HEK293 (cell line): ENCODE measurements at regions not wholly inside any gene's neighbourhood (a gene's known extent, or its start where the extent isn't known, plus 50 kb on each side); places are given as distances from the start of the nearest gene placed in this dataset.

Experiments
- CTCF ChIA-PET: fragments of 350-600 bp; formaldehyde crosslinking; extraction: SDS; loops from one replicate; lab custom pipeline; 2021; ENCODE audit warnings: antibody characterized with exemption; lab: Yijun Ruan, JAX
- POLR2A ChIA-PET: fragments of 300-600 bp; formaldehyde crosslinking; extraction: SDS; loops from one replicate; lab custom pipeline; 2020; ENCODE audit warnings: antibody characterized with exemption, inconsistent platforms; lab: Yijun Ruan, JAX
- H3K27ac ChIP-seq: fragments of 200-500 bp; sonication (Bioruptor generic); 2 replicates; pipeline ENCODE4 v1.5.1; 2014; ENCODE audit warnings: low read depth, low read length, control low read depth, inconsistent platforms; ENCODE audit errors: extremely low read depth
- H3K36me3 ChIP-seq, 2 experiments: fragments of 200-500 bp in 1 of 2; sonication (Bioruptor generic) in 1 of 2; 1 replicate in 1 of 2; 2 replicates in 1 of 2; pipeline ENCODE4 v1.5.1; 2014 to 2017; ENCODE audit warnings: inconsistent platforms in 2 of 2, low read length in 2 of 2; ENCODE audit not compliant: control insufficient read depth in 2 of 2, insufficient read depth in 1 of 2
- H3K4me1 ChIP-seq: fragments of 200-500 bp; sonication (Bioruptor generic); 2 replicates; pipeline ENCODE4 v1.5.1; 2014; ENCODE audit warnings: mild to moderate bottlenecking, low read length, inconsistent platforms; ENCODE audit not compliant: control insufficient read depth, insufficient read depth
- H3K4me3 ChIP-seq: 2 replicates; pipeline ENCODE4 v1.5.1; 2011; ENCODE audit warnings: low read depth, mild to moderate bottlenecking, control low read depth, low read length, moderate library complexity
- H3K9me3 ChIP-seq: fragments of 200-500 bp; sonication (Bioruptor generic); 2 replicates; pipeline ENCODE4 v1.5.1; 2014; ENCODE audit warnings: low read depth, low read length, inconsistent platforms; ENCODE audit not compliant: control insufficient read depth, insufficient read depth
- BCL11A ChIP-seq: fragments of 450-650 bp; formaldehyde crosslinking; IDR thresholded peaks from 2 replicates; pipeline ENCODE4 v1.5.1; 2016; ENCODE audit warnings: low read depth, missing biosample characterization, missing genetic modification characterization
- KLF8 ChIP-seq: fragments of 450-650 bp; formaldehyde crosslinking; IDR thresholded peaks from 2 replicates; pipeline ENCODE4 v1.5.1; 2016; ENCODE audit warnings: missing biosample characterization, missing genetic modification characterization
- ZBTB7A ChIP-seq: fragments of 450-650 bp; formaldehyde crosslinking; IDR thresholded peaks from 2 replicates; pipeline ENCODE4 v1.5.1; 2016; ENCODE audit warnings: low read depth, missing biosample characterization, missing genetic modification characterization
- ZFP3 ChIP-seq: fragments of 450-650 bp; formaldehyde crosslinking; IDR thresholded peaks from 2 replicates; pipeline ENCODE4 v1.5.1; 2016; ENCODE audit warnings: low read depth, missing biosample characterization, missing genetic modification characterization
- ZIC2 ChIP-seq: fragments of 450-650 bp; formaldehyde crosslinking; IDR thresholded peaks from 2 replicates; pipeline ENCODE4 v1.5.1; 2016; ENCODE audit warnings: missing biosample characterization, missing genetic modification characterization
- ZNF10 ChIP-seq: fragments of 450-650 bp; formaldehyde crosslinking; IDR thresholded peaks from 2 replicates; pipeline ENCODE4 v1.5.1; 2017; ENCODE audit warnings: missing biosample characterization, missing genetic modification characterization
- ZNF138 ChIP-seq: fragments of 450-650 bp; formaldehyde crosslinking; IDR thresholded peaks from 2 replicates; pipeline ENCODE4 v1.5.1; 2016; ENCODE audit warnings: missing biosample characterization, missing genetic modification characterization, borderline replicate concordance
- ZNF155 ChIP-seq: fragments of 450-650 bp; formaldehyde crosslinking; IDR thresholded peaks from 2 replicates; pipeline ENCODE4 v1.5.1; 2016; ENCODE audit warnings: missing biosample characterization, missing genetic modification characterization
- ZNF16 ChIP-seq: fragments of 450-650 bp; formaldehyde crosslinking; IDR thresholded peaks from 2 replicates; pipeline ENCODE4 v1.5.1; 2016; ENCODE audit warnings: low read depth, missing biosample characterization, missing genetic modification characterization
- ZNF184 ChIP-seq: fragments of 450-650 bp; IDR thresholded peaks from 2 replicates; pipeline ENCODE4 v1.5.1; 2018; ENCODE audit warnings: missing biosample characterization, mild to moderate bottlenecking, missing genetic modification characterization
- ZNF324 ChIP-seq: fragments of 450-650 bp; formaldehyde crosslinking; IDR thresholded peaks from 2 replicates; pipeline ENCODE4 v1.5.1; 2016; ENCODE audit warnings: missing biosample characterization, missing genetic modification characterization
- ZNF350 ChIP-seq: fragments of 450-650 bp; formaldehyde crosslinking; IDR thresholded peaks from 2 replicates; pipeline ENCODE4 v1.5.0; 2017; ENCODE audit warnings: missing biosample characterization, mild to moderate bottlenecking, missing genetic modification characterization
- ZNF354C ChIP-seq: fragments of 450-650 bp; formaldehyde crosslinking; IDR thresholded peaks from 2 replicates; pipeline ENCODE4 v1.5.1; 2016; ENCODE audit warnings: missing biosample characterization, missing genetic modification characterization, low read depth, borderline replicate concordance
- ZNF366 ChIP-seq: fragments of 450-650 bp; formaldehyde crosslinking; conservative IDR thresholded peaks from 2 replicates; pipeline ENCODE4 v1.5.1; 2016; ENCODE audit warnings: missing biosample characterization, missing genetic modification characterization
- ZNF416 ChIP-seq: fragments of 450-650 bp; formaldehyde crosslinking; IDR thresholded peaks from 2 replicates; pipeline ENCODE4 v1.5.1; 2016; ENCODE audit warnings: missing biosample characterization, missing genetic modification characterization
- ZNF555 ChIP-seq: fragments of 450-650 bp; formaldehyde crosslinking; conservative IDR thresholded peaks from 2 replicates; pipeline ENCODE4 v1.5.1; 2017; ENCODE audit warnings: missing biosample characterization, mild to moderate bottlenecking, missing genetic modification characterization, inconsistent platforms
- ZNF585B ChIP-seq: fragments of 450-650 bp; formaldehyde crosslinking; IDR thresholded peaks from 2 replicates; pipeline ENCODE4 v1.5.1; 2016; ENCODE audit warnings: missing biosample characterization, missing genetic modification characterization
- ZNF792 ChIP-seq: fragments of 450-650 bp; formaldehyde crosslinking; IDR thresholded peaks from 2 replicates; pipeline ENCODE4 v1.5.1; 2016; ENCODE audit warnings: missing biosample characterization, missing genetic modification characterization
- ZNF837 ChIP-seq: fragments of 450-650 bp; formaldehyde crosslinking; IDR thresholded peaks from 2 replicates; pipeline ENCODE4 v1.5.1; 2016; ENCODE audit warnings: missing biosample characterization, missing genetic modification characterization
- TF ChIP-seq, protein P1 (sequence below): fragments of 450-650 bp; formaldehyde crosslinking; IDR thresholded peaks from 2 replicates; pipeline ENCODE4 v1.5.1; 2016; ENCODE audit warnings: missing biosample characterization, missing genetic modification characterization
- TF ChIP-seq, protein P2 (sequence below): fragments of 450-650 bp; IDR thresholded peaks from 2 replicates; pipeline ENCODE4 v1.5.1; 2018; ENCODE audit warnings: missing biosample characterization, missing genetic modification characterization
- TF ChIP-seq, protein P3 (sequence below): IDR thresholded peaks from 2 replicates; pipeline ENCODE4 v1.6.1; 2011; ENCODE audit warnings: mild to moderate bottlenecking, low read depth, low read length, borderline replicate concordance
- TF ChIP-seq, protein P4 (sequence below): fragments of 450-650 bp; formaldehyde crosslinking; IDR thresholded peaks from 2 replicates; pipeline ENCODE4 v1.5.1; 2016; ENCODE audit warnings: missing biosample characterization, missing genetic modification characterization
- TF ChIP-seq, protein P5 (sequence below): fragments of 450-650 bp; formaldehyde crosslinking; IDR thresholded peaks from 2 replicates; pipeline ENCODE4 v1.5.1; 2016; ENCODE audit warnings: missing biosample characterization, missing genetic modification characterization

DNA sequence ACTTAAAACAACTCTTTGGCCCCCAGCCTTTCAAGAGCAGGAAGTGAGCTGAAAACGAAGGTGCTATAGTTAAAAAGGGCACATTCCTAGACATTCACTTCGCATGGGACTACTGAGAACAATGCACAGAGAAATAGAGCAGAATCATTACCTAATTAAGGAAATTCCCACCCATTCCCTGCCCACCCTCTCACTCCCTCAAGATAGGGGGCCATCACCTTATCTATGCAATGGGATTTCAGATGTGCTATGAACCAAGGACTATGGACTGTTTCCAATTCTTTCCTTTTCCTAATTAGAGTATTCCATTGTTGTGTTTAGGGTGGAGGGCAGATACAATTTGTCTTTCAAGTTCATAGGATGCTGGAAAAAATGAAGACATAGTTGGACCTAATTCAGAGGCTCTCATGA, 476.8 kb downstream of the CETN3 start (continued):
- TF ChIP-seq, protein P1, sequence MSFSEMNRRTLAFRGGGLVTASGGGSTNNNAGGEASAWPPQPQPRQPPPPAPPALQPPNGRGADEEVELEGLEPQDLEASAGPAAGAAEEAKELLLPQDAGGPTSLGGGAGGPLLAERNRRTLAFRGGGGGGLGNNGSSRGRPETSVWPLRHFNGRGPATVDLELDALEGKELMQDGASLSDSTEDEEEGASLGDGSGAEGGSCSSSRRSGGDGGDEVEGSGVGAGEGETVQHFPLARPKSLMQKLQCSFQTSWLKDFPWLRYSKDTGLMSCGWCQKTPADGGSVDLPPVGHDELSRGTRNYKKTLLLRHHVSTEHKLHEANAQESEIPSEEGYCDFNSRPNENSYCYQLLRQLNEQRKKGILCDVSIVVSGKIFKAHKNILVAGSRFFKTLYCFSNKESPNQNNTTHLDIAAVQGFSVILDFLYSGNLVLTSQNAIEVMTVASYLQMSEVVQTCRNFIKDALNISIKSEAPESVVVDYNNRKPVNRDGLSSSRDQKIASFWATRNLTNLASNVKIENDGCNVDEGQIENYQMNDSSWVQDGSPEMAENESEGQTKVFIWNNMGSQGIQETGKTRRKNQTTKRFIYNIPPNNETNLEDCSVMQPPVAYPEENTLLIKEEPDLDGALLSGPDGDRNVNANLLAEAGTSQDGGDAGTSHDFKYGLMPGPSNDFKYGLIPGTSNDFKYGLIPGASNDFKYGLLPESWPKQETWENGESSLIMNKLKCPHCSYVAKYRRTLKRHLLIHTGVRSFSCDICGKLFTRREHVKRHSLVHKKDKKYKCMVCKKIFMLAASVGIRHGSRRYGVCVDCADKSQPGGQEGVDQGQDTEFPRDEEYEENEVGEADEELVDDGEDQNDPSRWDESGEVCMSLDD (tag by site-specific recombination) = no peak
- TF ChIP-seq ZNF585B (tag by site-specific recombination) = no peak
- TF ChIP-seq, protein P2, sequence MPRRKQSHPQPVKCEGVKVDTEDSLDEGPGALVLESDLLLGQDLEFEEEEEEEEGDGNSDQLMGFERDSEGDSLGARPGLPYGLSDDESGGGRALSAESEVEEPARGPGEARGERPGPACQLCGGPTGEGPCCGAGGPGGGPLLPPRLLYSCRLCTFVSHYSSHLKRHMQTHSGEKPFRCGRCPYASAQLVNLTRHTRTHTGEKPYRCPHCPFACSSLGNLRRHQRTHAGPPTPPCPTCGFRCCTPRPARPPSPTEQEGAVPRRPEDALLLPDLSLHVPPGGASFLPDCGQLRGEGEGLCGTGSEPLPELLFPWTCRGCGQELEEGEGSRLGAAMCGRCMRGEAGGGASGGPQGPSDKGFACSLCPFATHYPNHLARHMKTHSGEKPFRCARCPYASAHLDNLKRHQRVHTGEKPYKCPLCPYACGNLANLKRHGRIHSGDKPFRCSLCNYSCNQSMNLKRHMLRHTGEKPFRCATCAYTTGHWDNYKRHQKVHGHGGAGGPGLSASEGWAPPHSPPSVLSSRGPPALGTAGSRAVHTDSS (tag by site-specific recombination) = no peak
- no peak for TF ChIP-seq ZFP3 (tag by site-specific recombination)
- no peak for TF ChIP-seq ZNF155 (tag by site-specific recombination)
- no peak for TF ChIP-seq ZNF350
- TF ChIP-seq, all 188 proteins: peak for 0

DNA sequence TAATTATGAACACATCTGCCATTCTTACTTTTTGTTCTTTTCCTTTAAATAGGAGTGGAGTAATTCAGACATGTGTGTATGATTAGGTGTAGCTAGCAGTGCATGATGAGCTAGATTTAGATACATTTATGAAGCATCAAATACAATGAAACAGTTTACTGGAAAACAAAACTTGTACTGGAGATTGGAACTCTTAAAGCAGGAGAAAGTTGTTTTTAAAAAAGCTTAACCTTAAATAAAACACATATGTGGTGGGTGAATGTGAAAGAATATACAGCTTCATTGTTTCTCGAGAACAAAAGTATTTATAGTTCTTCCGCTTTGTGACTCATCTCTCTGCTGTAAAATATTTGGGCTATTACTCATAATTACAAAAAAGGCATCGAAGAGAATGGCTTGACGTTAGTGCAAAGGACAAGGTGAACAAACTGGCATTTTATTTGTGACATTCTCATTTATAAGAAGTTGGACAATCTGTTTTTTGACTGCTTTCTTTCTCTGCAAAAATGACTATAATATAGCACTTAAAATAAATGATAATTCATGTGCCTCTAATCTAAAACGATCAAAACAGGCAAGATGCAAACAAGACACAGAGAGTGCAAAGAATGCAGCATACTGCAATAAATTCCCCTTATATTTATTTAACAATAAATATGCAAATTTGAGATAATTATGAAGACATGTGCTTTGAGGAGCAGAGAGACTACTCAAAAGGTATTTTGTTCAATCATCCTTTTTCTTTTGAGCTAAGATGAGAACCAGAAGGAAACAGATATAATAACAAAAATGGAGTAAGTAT, 478.8 kb downstream of the CETN3 start:
- ChIA-PET POLR2A (no interaction called here), CTCF (no interaction called here)
- TF ChIP-seq, protein P3, sequence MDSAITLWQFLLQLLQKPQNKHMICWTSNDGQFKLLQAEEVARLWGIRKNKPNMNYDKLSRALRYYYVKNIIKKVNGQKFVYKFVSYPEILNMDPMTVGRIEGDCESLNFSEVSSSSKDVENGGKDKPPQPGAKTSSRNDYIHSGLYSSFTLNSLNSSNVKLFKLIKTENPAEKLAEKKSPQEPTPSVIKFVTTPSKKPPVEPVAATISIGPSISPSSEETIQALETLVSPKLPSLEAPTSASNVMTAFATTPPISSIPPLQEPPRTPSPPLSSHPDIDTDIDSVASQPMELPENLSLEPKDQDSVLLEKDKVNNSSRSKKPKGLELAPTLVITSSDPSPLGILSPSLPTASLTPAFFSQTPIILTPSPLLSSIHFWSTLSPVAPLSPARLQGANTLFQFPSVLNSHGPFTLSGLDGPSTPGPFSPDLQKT = no peak
- TF ChIP-seq ZNF354C (tag by site-specific recombination) (no peak), ZNF555 (no peak), ZNF366 (0 out of 2 replicates have a peak, but pooled peaks have one; percentile 42), ZBTB7A (tag by site-specific recombination) (no peak)
- Histone ChIP-seq H3K4me1 (no peaks in the 10 kb centered on the region; the same call in 1 of the 2 replicates), H3K27ac (no peak overlapping the region), H3K36me3 (no peaks in the 10 kb centered on the region), H3K9me3 (no peaks in the 10 kb centered on the region), H3K4me3 (no peak overlapping the region)

DNA sequence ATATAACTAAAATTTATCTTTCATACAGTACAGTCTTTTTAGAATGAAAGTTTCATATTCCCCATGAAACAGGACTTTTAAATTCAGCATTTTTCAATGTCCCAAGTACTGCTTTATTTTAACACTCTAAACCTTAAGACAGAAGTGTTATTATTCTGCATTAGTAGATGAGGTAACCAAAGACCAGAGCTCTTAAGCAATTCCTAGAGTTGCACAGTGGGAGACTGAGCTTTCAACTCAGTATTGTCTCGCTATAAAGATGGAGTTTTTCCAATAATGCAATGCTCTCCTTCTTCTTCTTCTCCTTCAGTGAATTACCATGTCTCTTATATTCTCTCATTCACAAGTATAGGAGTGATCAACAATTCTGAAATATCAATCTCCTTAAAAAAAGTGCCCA, 479.7 kb downstream of the CETN3 start:
- TF ChIP-seq, protein P4, sequence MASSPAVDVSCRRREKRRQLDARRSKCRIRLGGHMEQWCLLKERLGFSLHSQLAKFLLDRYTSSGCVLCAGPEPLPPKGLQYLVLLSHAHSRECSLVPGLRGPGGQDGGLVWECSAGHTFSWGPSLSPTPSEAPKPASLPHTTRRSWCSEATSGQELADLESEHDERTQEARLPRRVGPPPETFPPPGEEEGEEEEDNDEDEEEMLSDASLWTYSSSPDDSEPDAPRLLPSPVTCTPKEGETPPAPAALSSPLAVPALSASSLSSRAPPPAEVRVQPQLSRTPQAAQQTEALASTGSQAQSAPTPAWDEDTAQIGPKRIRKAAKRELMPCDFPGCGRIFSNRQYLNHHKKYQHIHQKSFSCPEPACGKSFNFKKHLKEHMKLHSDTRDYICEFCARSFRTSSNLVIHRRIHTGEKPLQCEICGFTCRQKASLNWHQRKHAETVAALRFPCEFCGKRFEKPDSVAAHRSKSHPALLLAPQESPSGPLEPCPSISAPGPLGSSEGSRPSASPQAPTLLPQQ (tag by site-specific recombination) = no peak
- TF ChIP-seq ZNF16 (tag by site-specific recombination) (no peak), ZNF138 (tag by site-specific recombination) (no peak), ZNF585B (tag by site-specific recombination) (no peak), BCL11A (tag by site-specific recombination) (no peak), ZNF416 (no peak), ZNF324 (tag by site-specific recombination) (no peak), ZIC2 (no peak), KLF8 (tag by site-specific recombination) (no peak), ZNF184 (tag by site-specific recombination) (no peak), ZNF837 (tag by site-specific recombination) (no peak), ZNF10 (no peak), ZNF792 (no peak)
- TF ChIP-seq, protein P5, sequence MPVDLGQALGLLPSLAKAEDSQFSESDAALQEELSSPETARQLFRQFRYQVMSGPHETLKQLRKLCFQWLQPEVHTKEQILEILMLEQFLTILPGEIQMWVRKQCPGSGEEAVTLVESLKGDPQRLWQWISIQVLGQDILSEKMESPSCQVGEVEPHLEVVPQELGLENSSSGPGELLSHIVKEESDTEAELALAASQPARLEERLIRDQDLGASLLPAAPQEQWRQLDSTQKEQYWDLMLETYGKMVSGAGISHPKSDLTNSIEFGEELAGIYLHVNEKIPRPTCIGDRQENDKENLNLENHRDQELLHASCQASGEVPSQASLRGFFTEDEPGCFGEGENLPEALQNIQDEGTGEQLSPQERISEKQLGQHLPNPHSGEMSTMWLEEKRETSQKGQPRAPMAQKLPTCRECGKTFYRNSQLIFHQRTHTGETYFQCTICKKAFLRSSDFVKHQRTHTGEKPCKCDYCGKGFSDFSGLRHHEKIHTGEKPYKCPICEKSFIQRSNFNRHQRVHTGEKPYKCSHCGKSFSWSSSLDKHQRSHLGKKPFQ = no peak
- TF ChIP-seq, all 188 proteins: peak for 0
- ChIA-PET POLR2A (no interaction called here), CTCF (interaction anchor here (0.5 kb wide), 1 partner anchor 638 kb away, joined by 3 read pairs; no protein-coding TSS in a partner anchor)
- H3K4me1 ChIP-seq = no peaks in the 10 kb centered on the region; the same call in 1 of the 2 replicates
- H3K4me3 ChIP-seq = no peak overlapping the region
- no peaks in the 10 kb centered on the region for H3K36me3 ChIP-seq
- no peak overlapping the region for H3K27ac ChIP-seq
- H3K9me3 ChIP-seq = no peaks in the 10 kb centered on the region
